22Rv1 (cell line): ENCODE measurements at regions not wholly inside any gene's neighbourhood (a gene's known extent, or its start where the extent isn't known, plus 50 kb on each side); places are given as distances from the start of the nearest gene placed in this dataset.
"Not testable (repeated sequence)": the region's sequence is repeated elsewhere in the genome, so short reads cannot be mapped to it uniquely, and the experiment has no call there.

Experiments
- ZFX ChIP-seq: fragments of 450-650 bp; IDR thresholded peaks from 2 replicates; pipeline ENCODE4 v1.6.1; 2017; ENCODE audit warnings: antibody characterized with exemption, borderline replicate concordance
- TF ChIP-seq, protein P1 (sequence below): fragments of 450-650 bp; IDR thresholded peaks from 2 replicates; pipeline ENCODE4 v1.5.1; 2017; ENCODE audit warnings: mild to moderate bottlenecking

GRCh38 chr21:13826511-13826910 is 216.9 kb downstream of the POTED start:
- TF ChIP-seq, protein P1, sequence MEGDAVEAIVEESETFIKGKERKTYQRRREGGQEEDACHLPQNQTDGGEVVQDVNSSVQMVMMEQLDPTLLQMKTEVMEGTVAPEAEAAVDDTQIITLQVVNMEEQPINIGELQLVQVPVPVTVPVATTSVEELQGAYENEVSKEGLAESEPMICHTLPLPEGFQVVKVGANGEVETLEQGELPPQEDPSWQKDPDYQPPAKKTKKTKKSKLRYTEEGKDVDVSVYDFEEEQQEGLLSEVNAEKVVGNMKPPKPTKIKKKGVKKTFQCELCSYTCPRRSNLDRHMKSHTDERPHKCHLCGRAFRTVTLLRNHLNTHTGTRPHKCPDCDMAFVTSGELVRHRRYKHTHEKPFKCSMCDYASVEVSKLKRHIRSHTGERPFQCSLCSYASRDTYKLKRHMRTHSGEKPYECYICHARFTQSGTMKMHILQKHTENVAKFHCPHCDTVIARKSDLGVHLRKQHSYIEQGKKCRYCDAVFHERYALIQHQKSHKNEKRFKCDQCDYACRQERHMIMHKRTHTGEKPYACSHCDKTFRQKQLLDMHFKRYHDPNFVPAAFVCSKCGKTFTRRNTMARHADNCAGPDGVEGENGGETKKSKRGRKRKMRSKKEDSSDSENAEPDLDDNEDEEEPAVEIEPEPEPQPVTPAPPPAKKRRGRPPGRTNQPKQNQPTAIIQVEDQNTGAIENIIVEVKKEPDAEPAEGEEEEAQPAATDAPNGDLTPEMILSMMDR: not testable (repeated sequence)
- TF ChIP-seq ZFX: not testable (repeated sequence)
